ENCODE measurements at regions not wholly inside any gene's neighbourhood (a gene's known extent, or its start where the extent isn't known, plus 50 kb on each side); places are given as distances from the start of the nearest gene placed in this dataset.
A peak's percentile ranks its signal among the peaks of the same experiment; 100 is the strongest.

DNA sequence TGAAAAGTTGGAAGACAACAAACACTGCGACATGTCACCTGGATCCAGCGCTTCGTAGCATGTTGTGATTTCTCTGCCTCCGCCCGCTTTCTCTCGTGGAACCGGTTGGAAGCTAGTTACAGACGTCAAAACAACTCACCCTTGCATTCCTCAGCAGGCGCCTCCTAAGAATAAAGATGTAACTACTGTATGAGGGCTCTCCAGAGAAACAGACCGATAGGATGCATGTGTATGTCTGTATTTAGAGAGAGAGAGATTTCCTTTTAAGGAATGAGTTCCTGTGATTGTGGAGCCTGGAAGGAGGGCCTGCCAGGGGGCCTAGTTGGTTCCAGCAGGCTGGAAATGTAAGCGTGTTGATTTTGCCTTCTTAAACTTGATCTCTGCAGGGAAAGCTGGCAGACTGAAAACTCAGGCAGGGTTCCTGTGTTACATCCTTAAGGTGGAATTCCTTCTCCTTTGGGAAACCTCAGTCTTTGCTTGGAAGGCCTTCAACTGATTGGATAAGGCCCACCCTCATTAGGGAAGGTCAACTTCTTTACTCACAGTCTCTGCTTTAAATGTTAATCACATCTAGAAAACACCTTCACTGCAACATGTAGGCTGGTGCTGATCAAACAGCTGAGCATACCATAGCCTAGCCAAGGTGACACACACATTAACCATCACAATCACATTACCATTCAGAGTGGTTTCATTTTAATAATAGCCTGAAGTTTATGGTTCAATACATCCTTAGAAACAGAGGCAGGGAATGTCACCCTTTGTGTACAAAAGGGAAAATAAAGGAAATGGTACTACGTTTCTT lies 163.8 kb downstream of the SYK start:
- TF ChIP-seq CTCF (IDR thresholded peaks at IDR 0.05) (no peak), POLR2A (IDR thresholded peaks at IDR 0.05) (no peak)
- H3K36me3 ChIP-seq: no peaks in the 10 kb centered on the region
- intact Hi-C loops (cut with DNase I): no loop called here
- 44 to 72% methylated on average over 9 to 12 of the region's 12 CpGs for WGBS, 2 donors
- peaks cover 0 to 3% (median 0%) of the 10 kb centered on the region in 4 donors for H3K27me3 ChIP-seq
- H3K27ac ChIP-seq: peak overlapping the region; percentile 36 to 79 (median 66)
- peaks cover 10 to 53% (median 20%) of the 10 kb centered on the region in 3 donors for H3K4me1 ChIP-seq
- H3K9me3 ChIP-seq: no peaks in the 10 kb centered on the region
- peak overlapping the region in 1 of 4 donors; percentile 22 for H3K4me3 ChIP-seq
- no peak for DNase-seq

DNA sequence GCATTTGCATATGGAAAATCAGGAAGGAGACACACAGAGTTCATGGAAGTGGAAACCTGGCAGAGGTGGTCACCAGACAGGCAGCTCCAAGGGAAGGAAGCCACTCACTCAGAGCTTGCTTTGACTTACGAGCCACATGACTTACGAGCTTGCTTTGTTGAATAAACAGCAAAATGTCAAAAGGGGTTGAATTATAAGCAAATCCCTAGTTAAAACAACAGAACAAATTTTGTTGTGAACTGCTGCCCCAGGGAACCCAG lies 164.3 kb downstream of the SYK start:
- H3K27ac ChIP-seq: peak overlapping the region in 3 of 4 donors; percentile 57 to 79 (median 74)
- H3K4me1 ChIP-seq: peaks cover 12 to 58% (median 20%) of the 10 kb centered on the region in 3 donors
- no peak for DNase-seq
- intact Hi-C loops (cut with DNase I): no loop called here
- H3K9me3 ChIP-seq: no peaks in the 10 kb centered on the region
- H3K36me3 ChIP-seq: no peaks in the 10 kb centered on the region
- TF ChIP-seq CTCF (IDR thresholded peaks at IDR 0.05) (no peak), POLR2A (IDR thresholded peaks at IDR 0.05) (no peak)
- H3K27me3 ChIP-seq: peaks cover 0 to 3% (median 0%) of the 10 kb centered on the region in 4 donors
- 52% methylated on average over 2 of the region's 2 CpGs for WGBS, 2 donors
- H3K4me3 ChIP-seq: no peak overlapping the region

GRCh38 chr9:90966480-90967144 lies 165.0 kb downstream of the SYK start:
- H3K9me3 ChIP-seq: no peaks in the 10 kb centered on the region
- TF ChIP-seq POLR2A (IDR thresholded peaks at IDR 0.05) (no peak), CTCF (IDR thresholded peaks at IDR 0.05) (no peak)
- peaks cover 0 to under 1% (median 0%) of the 10 kb centered on the region in 4 donors for H3K27me3 ChIP-seq
- WGBS, 2 donors: 50 to 60% methylated on average over 19 of the region's 19 CpGs
- no peaks in the 10 kb centered on the region for H3K36me3 ChIP-seq
- peaks cover 18 to 62% (median 27%) of the 10 kb centered on the region in 3 donors for H3K4me1 ChIP-seq
- peak overlapping the region in 3 of 4 donors; percentile 57 to 79 (median 74) for H3K27ac ChIP-seq
- intact Hi-C loops (cut with DNase I): no loop called here
- no peak overlapping the region for H3K4me3 ChIP-seq
- no peak for DNase-seq

- Histone ChIP-seq H3K4me3 (no peak overlapping the region), H3K4me1 (peaks cover 21 to 64% (median 32%) of the 10 kb centered on the region in 3 donors), H3K36me3 (no peaks in the 10 kb centered on the region), H3K27ac (peak overlapping the region in 2 of 4 donors; percentile 57 to 79), H3K9me3 (no peaks in the 10 kb centered on the region), H3K27me3 (no peaks in the 10 kb centered on the region)
- no peak for DNase-seq
- no peak for TF ChIP-seq CTCF (IDR thresholded peaks at IDR 0.05)
- TF ChIP-seq POLR2A (IDR thresholded peaks at IDR 0.05): no peak
- 94 to 97% methylated on average over 7 of the region's 7 CpGs for WGBS, 2 donors
- intact Hi-C loops (cut with DNase I): no loop called here
These were observed 165.5 kb downstream of the SYK start for GRCh38 chr9:90967145-90967538.

GRCh38 chr9:90969021-90969675 lies 167.5 kb downstream of the SYK start:
- no peak for DNase-seq
- Histone ChIP-seq H3K4me3 (no peak overlapping the region), H3K27ac (peak overlapping the region in 1 of 4 donors; percentile 66), H3K36me3 (no peaks in the 10 kb centered on the region), H3K9me3 (no peaks in the 10 kb centered on the region), H3K27me3 (no peaks in the 10 kb centered on the region), H3K4me1 (peaks cover 21 to 84% (median 42%) of the 10 kb centered on the region in 3 donors)
- intact Hi-C loops (cut with DNase I): no loop called here
- no peak for TF ChIP-seq CTCF (IDR thresholded peaks at IDR 0.05)
- TF ChIP-seq POLR2A (IDR thresholded peaks at IDR 0.05): no peak
- 37 to 62% methylated on average over 7 to 8 of the region's 10 CpGs for WGBS, 2 donors

Data from esophagus squamous epithelium (tissue), 5 donors.